HL-60 (cell line): ENCODE measurements at regions not wholly inside any gene's neighbourhood (a gene's known extent, or its start where the extent isn't known, plus 50 kb on each side); places are given as distances from the start of the nearest gene placed in this dataset.

Source experiments
- POLR2AphosphoS5 ChIP-seq: IDR thresholded peaks from 2 replicates; pipeline ENCODE4 v1.6.1; 2012; ENCODE audit warnings: low read depth
- SPI1 ChIP-seq: IDR thresholded peaks from 2 replicates; pipeline ENCODE4 v1.6.1; 2012; ENCODE audit warnings: low read depth, mild to moderate bottlenecking, borderline replicate concordance
- TF ChIP-seq, protein P1 (sequence below): IDR thresholded peaks from one replicate; pipeline ENCODE4 v1.5.1; 2011; ENCODE audit warnings: low read length, control low read depth, inconsistent platforms; ENCODE audit not compliant: insufficient read depth
- TF ChIP-seq, protein P2 (sequence below): IDR thresholded peaks from 2 replicates; pipeline ENCODE4 v1.6.1; 2012; ENCODE audit warnings: low read depth; ENCODE audit not compliant: insufficient replicate concordance

DNA sequence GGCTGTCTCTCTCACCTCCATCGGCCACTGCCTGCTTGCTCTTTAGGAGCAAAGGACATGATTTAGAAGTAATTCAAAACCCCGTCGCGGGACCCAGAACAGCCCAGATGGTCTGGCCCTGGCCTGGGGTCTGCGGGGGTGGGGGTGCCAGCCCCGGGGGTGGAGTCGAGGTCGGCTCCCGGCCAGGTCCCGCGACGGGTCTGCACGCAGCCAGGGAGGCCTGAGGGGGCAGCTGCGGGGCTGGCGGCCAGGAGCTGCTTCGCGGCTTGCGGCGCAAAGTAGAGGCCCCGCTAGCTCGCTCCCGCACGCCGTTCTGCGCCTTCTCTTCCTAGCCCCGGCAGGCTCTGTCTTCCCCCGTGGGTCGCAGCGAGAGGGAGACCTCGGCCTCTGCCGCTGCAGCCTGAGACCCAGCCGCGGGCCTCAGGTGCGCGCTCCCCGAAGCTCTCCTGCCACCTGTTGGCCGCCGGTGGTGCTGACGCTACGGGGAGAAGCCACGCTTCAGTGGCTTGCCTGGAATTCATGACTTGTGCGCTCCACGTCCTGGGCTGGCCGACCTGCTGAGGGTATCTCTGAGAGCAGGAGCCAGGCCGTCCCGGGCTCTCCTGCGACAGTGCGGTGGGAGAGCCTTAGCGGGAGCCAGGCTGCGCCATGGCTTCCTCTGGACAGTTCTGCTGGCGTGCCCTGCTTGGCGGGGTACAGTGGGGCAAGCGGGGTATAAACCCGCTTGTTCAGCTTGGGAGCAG lies 157.2 kb upstream of the PITX1 start:
- TF ChIP-seq, protein P1, sequence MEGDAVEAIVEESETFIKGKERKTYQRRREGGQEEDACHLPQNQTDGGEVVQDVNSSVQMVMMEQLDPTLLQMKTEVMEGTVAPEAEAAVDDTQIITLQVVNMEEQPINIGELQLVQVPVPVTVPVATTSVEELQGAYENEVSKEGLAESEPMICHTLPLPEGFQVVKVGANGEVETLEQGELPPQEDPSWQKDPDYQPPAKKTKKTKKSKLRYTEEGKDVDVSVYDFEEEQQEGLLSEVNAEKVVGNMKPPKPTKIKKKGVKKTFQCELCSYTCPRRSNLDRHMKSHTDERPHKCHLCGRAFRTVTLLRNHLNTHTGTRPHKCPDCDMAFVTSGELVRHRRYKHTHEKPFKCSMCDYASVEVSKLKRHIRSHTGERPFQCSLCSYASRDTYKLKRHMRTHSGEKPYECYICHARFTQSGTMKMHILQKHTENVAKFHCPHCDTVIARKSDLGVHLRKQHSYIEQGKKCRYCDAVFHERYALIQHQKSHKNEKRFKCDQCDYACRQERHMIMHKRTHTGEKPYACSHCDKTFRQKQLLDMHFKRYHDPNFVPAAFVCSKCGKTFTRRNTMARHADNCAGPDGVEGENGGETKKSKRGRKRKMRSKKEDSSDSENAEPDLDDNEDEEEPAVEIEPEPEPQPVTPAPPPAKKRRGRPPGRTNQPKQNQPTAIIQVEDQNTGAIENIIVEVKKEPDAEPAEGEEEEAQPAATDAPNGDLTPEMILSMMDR, result peak; percentile 41
- no peak for TF ChIP-seq POLR2AphosphoS5
- TF ChIP-seq, protein P2, sequence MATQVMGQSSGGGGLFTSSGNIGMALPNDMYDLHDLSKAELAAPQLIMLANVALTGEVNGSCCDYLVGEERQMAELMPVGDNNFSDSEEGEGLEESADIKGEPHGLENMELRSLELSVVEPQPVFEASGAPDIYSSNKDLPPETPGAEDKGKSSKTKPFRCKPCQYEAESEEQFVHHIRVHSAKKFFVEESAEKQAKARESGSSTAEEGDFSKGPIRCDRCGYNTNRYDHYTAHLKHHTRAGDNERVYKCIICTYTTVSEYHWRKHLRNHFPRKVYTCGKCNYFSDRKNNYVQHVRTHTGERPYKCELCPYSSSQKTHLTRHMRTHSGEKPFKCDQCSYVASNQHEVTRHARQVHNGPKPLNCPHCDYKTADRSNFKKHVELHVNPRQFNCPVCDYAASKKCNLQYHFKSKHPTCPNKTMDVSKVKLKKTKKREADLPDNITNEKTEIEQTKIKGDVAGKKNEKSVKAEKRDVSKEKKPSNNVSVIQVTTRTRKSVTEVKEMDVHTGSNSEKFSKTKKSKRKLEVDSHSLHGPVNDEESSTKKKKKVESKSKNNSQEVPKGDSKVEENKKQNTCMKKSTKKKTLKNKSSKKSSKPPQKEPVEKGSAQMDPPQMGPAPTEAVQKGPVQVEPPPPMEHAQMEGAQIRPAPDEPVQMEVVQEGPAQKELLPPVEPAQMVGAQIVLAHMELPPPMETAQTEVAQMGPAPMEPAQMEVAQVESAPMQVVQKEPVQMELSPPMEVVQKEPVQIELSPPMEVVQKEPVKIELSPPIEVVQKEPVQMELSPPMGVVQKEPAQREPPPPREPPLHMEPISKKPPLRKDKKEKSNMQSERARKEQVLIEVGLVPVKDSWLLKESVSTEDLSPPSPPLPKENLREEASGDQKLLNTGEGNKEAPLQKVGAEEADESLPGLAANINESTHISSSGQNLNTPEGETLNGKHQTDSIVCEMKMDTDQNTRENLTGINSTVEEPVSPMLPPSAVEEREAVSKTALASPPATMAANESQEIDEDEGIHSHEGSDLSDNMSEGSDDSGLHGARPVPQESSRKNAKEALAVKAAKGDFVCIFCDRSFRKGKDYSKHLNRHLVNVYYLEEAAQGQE, result no peak
- TF ChIP-seq SPI1, result no peak
